GM19239 (cell line): ENCODE measurements at regions not wholly inside any gene's neighbourhood (a gene's known extent, or its start where the extent isn't known, plus 50 kb on each side); places are given as distances from the start of the nearest gene placed in this dataset.

Experiments used
- DNase-seq: peaks from one replicate; pipeline ENCODE4 v3.0.0; 2011; ENCODE audit warnings: low spot score; ENCODE audit not compliant: insufficient read length
- FAIRE-seq: peaks from 2 replicates; lab custom pipeline; 2011; peaks lifted over from hg19 to GRCh38; lab: Jason Lieb, UNC

- FAIRE-seq: no peak
- no peak for DNase-seq
These were observed 423.4 kb upstream of the ATP11B start for GRCh38 chr3:182369861-182370260.

- FAIRE-seq: no peak
- no peak for DNase-seq
These were observed 422.4 kb upstream of the ATP11B start for GRCh38 chr3:182370949-182371348.

- DNase-seq (no peak), FAIRE-seq (no peak)
These were observed 417.4 kb upstream of the ATP11B start for GRCh38 chr3:182375916-182376315.

- DNase-seq: no peak
- no peak for FAIRE-seq
These were observed 411.0 kb upstream of the ATP11B start for GRCh38 chr3:182382112-182382857.

GRCh38 chr3:182384221-182384620, 409.1 kb upstream of the ATP11B start:
- DNase-seq (no peak), FAIRE-seq (no peak)

- no peak for DNase-seq
- FAIRE-seq: no peak
These were observed 407.9 kb upstream of the ATP11B start for GRCh38 chr3:182385356-182385755.

GRCh38 chr3:182388506-182388905, 404.8 kb upstream of the ATP11B start:
- DNase-seq (no peak), FAIRE-seq (no peak)

GRCh38 chr3:182389071-182389815, 404.1 kb upstream of the ATP11B start:
- FAIRE-seq: no peak
- no peak for DNase-seq

- FAIRE-seq (no peak), DNase-seq (no peak)
These were observed 402.9 kb upstream of the ATP11B start for GRCh38 chr3:182390421-182390820.

GRCh38 chr3:182392182-182392937, 400.9 kb upstream of the ATP11B start:
- FAIRE-seq: no peak
- DNase-seq: no peak

GRCh38 chr3:182393151-182393550, 400.2 kb upstream of the ATP11B start:
- FAIRE-seq: no peak
- no peak for DNase-seq

- DNase-seq: no peak
- FAIRE-seq: no peak
These were observed 399.4 kb upstream of the ATP11B start for GRCh38 chr3:182393830-182394367.

- FAIRE-seq (no peak), DNase-seq (no peak)
These were observed 396.1 kb upstream of the ATP11B start for GRCh38 chr3:182397164-182397563.

GRCh38 chr3:182399978-182400737, 393.1 kb upstream of the ATP11B start:
- FAIRE-seq: no peak
- DNase-seq: no peak

GRCh38 chr3:182400838-182401237, 392.5 kb upstream of the ATP11B start:
- DNase-seq (no peak), FAIRE-seq (no peak)

GRCh38 chr3:182404031-182404430, 389.3 kb upstream of the ATP11B start:
- DNase-seq (no peak), FAIRE-seq (no peak)

GRCh38 chr3:182405759-182406158, 387.5 kb upstream of the ATP11B start:
- no peak for DNase-seq

GRCh38 chr3:182406786-182407185, 386.5 kb upstream of the ATP11B start:
- DNase-seq (no peak), FAIRE-seq (no peak)

More at GRCh38 chr3:182405759-182406158, 387.5 kb upstream of the ATP11B start:
- no peak for FAIRE-seq

- FAIRE-seq: no peak
- DNase-seq: no peak
These were observed 383.3 kb upstream of the ATP11B start for GRCh38 chr3:182410051-182410450.

- no peak for DNase-seq
- FAIRE-seq: no peak
These were observed 381.2 kb upstream of the ATP11B start for GRCh38 chr3:182412066-182412465.
